ENCODE measurements at regions not wholly inside any gene's neighbourhood (a gene's known extent, or its start where the extent isn't known, plus 50 kb on each side); places are given as distances from the start of the nearest gene placed in this dataset.

GRCh38 chr9:14440062-14440461 is 126.1 kb upstream of the NFIB start:
- ATAC-seq (ENCODE audit: low read depth in 2 of 2): no peak

GRCh38 chr9:14439555-14439954 is 125.6 kb upstream of the NFIB start:
- no peak for DNase-seq
- H3K36me3 Mint-ChIP-seq: no peaks in the 10 kb centered on the region
- no peak for ATAC-seq (ENCODE audit: low read depth in 2 of 2)
- no peak overlapping the region for H3K4me3 Mint-ChIP-seq
- H3K4me1 Mint-ChIP-seq: no peaks in the 10 kb centered on the region
- peaks cover 9 to 22% (median 19%) of the 10 kb centered on the region in 3 donors for H3K27me3 Mint-ChIP-seq
- peak overlapping the region in 1 of 6 donors; percentile 63 for H3K27ac Mint-ChIP-seq
- H3K9me3 Mint-ChIP-seq: peaks cover 0 to 7% (median 0%) of the 10 kb centered on the region in 7 donors

More at GRCh38 chr9:14440062-14440461, 126.1 kb upstream of the NFIB start:
- Mint-ChIP-seq H3K9me3 (peaks cover 0 to 7% (median 0%) of the 10 kb centered on the region in 7 donors), H3K4me1 (no peaks in the 10 kb centered on the region), H3K36me3 (no peaks in the 10 kb centered on the region), H3K27ac (no peak overlapping the region), H3K27me3 (peaks cover 9 to 18% (median 14%) of the 10 kb centered on the region in 3 donors), H3K4me3 (no peak overlapping the region)
- no peak for DNase-seq

GRCh38 chr9:14438232-14439021 is 124.5 kb upstream of the NFIB start:
- DNase-seq (no peak), ATAC-seq (ENCODE audit: low read depth in 2 of 2) (no peak)
- Mint-ChIP-seq H3K4me1 (no peaks in the 10 kb centered on the region), H3K27ac (no peak overlapping the region), H3K9me3 (peaks cover 0 to 5% (median 0%) of the 10 kb centered on the region in 7 donors), H3K4me3 (no peak overlapping the region), H3K36me3 (no peaks in the 10 kb centered on the region), H3K27me3 (peaks cover 13 to 22% (median 21%) of the 10 kb centered on the region in 3 donors)

- H3K4me1 Mint-ChIP-seq: no peaks in the 10 kb centered on the region
- no peak overlapping the region for H3K4me3 Mint-ChIP-seq
- no peaks in the 10 kb centered on the region for H3K36me3 Mint-ChIP-seq
- peaks cover 0 to 4% (median 0%) of the 10 kb centered on the region in 7 donors for H3K9me3 Mint-ChIP-seq
- H3K27ac Mint-ChIP-seq: no peak overlapping the region
- no peak for DNase-seq
- ATAC-seq (ENCODE audit: low read depth in 2 of 2): no peak
- H3K27me3 Mint-ChIP-seq: peaks cover 16 to 23% (median 21%) of the 10 kb centered on the region in 3 donors
Observed at GRCh38 chr9:14437354-14438231, 123.7 kb upstream of the NFIB start.

GRCh38 chr9:14435871-14436270 is 121.9 kb upstream of the NFIB start:
- no peak overlapping the region for H3K27ac Mint-ChIP-seq
- DNase-seq (no peak), ATAC-seq (ENCODE audit: low read depth in 2 of 2) (no peak)
- H3K27me3 Mint-ChIP-seq: peaks cover 16 to 28% (median 26%) of the 10 kb centered on the region in 3 donors
- no peaks in the 10 kb centered on the region for H3K36me3 Mint-ChIP-seq
- H3K4me3 Mint-ChIP-seq: no peak overlapping the region
- H3K4me1 Mint-ChIP-seq: no peaks in the 10 kb centered on the region
- H3K9me3 Mint-ChIP-seq: peaks cover 0 to 4% (median 0%) of the 10 kb centered on the region in 7 donors

- Mint-ChIP-seq H3K27ac (no peak overlapping the region), H3K27me3 (peaks cover 16 to 28% (median 27%) of the 10 kb centered on the region in 3 donors), H3K36me3 (no peaks in the 10 kb centered on the region), H3K4me3 (no peak overlapping the region), H3K4me1 (no peaks in the 10 kb centered on the region), H3K9me3 (peaks cover 0 to 4% (median 0%) of the 10 kb centered on the region in 7 donors)
- DNase-seq (no peak), ATAC-seq (ENCODE audit: low read depth in 2 of 2) (no peak)
Observed at GRCh38 chr9:14434971-14435718, 121.2 kb upstream of the NFIB start.

GRCh38 chr9:14434158-14434504 is 120.2 kb upstream of the NFIB start:
- peaks cover 16 to 30% (median 28%) of the 10 kb centered on the region in 3 donors for H3K27me3 Mint-ChIP-seq
- peaks cover 0 to 4% (median 0%) of the 10 kb centered on the region in 7 donors for H3K9me3 Mint-ChIP-seq
- ATAC-seq (ENCODE audit: low read depth in 2 of 2) (no peak), DNase-seq (no peak)
- no peak overlapping the region for H3K27ac Mint-ChIP-seq
- no peaks in the 10 kb centered on the region for H3K4me1 Mint-ChIP-seq
- no peak overlapping the region for H3K4me3 Mint-ChIP-seq
- H3K36me3 Mint-ChIP-seq: no peaks in the 10 kb centered on the region

- Mint-ChIP-seq H3K27me3 (peaks cover 22 to 32% (median 30%) of the 10 kb centered on the region in 3 donors), H3K36me3 (no peaks in the 10 kb centered on the region), H3K27ac (no peak overlapping the region), H3K4me3 (no peak overlapping the region), H3K4me1 (peaks cover 0 to 3% (median 0%) of the 10 kb centered on the region in 3 donors), H3K9me3 (peaks cover 0 to 4% (median 0%) of the 10 kb centered on the region in 7 donors)
- ATAC-seq (ENCODE audit: low read depth in 2 of 2) (no peak), DNase-seq (no peak)
Observed at GRCh38 chr9:14433351-14434157, 119.6 kb upstream of the NFIB start.

- peaks cover 23 to 33% (median 28%) of the 10 kb centered on the region in 3 donors for H3K27me3 Mint-ChIP-seq
- DNase-seq (no peak), ATAC-seq (ENCODE audit: low read depth in 2 of 2) (no peak)
- no peak overlapping the region for H3K4me3 Mint-ChIP-seq
- peaks cover 0 to 3% (median 0%) of the 10 kb centered on the region in 3 donors for H3K4me1 Mint-ChIP-seq
- no peak overlapping the region for H3K27ac Mint-ChIP-seq
- H3K9me3 Mint-ChIP-seq: peaks cover 0 to 2% (median 0%) of the 10 kb centered on the region in 7 donors
- no peaks in the 10 kb centered on the region for H3K36me3 Mint-ChIP-seq
Observed at GRCh38 chr9:14432666-14433350, 118.9 kb upstream of the NFIB start.

GRCh38 chr9:14428781-14429230 is 114.9 kb upstream of the NFIB start:
- Mint-ChIP-seq H3K27me3 (peaks cover 9 to 23% (median 19%) of the 10 kb centered on the region in 3 donors), H3K27ac (no peak overlapping the region), H3K9me3 (peaks cover 0 to 2% (median 0%) of the 10 kb centered on the region in 7 donors), H3K4me1 (peaks cover 0 to 3% (median 0%) of the 10 kb centered on the region in 3 donors), H3K4me3 (no peak overlapping the region), H3K36me3 (no peaks in the 10 kb centered on the region)
- ATAC-seq (ENCODE audit: low read depth in 2 of 2) (no peak), DNase-seq (no peak)

- DNase-seq: no peak
- Mint-ChIP-seq H3K9me3 (peaks cover 0 to 2% (median 0%) of the 10 kb centered on the region in 7 donors), H3K4me3 (no peak overlapping the region), H3K27ac (no peak overlapping the region), H3K4me1 (peaks cover 0 to 3% (median 0%) of the 10 kb centered on the region in 3 donors), H3K27me3 (peaks cover 8 to 17% (median 16%) of the 10 kb centered on the region in 3 donors), H3K36me3 (no peaks in the 10 kb centered on the region)
- no peak for ATAC-seq (ENCODE audit: low read depth in 2 of 2)
Observed at GRCh38 chr9:14427419-14427818, 113.5 kb upstream of the NFIB start.

- Mint-ChIP-seq H3K4me3 (no peak overlapping the region), H3K27me3 (peaks cover 2 to 16% (median 14%) of the 10 kb centered on the region in 3 donors), H3K36me3 (no peaks in the 10 kb centered on the region), H3K9me3 (peaks cover 0 to 2% (median 0%) of the 10 kb centered on the region in 7 donors), H3K27ac (peak overlapping the region in 1 of 6 donors; percentile 27), H3K4me1 (peaks cover 0 to 3% (median 0%) of the 10 kb centered on the region in 3 donors)
- no peak for DNase-seq
- no peak for ATAC-seq (ENCODE audit: low read depth in 2 of 2)
Observed at GRCh38 chr9:14424983-14425382, 111.0 kb upstream of the NFIB start.
